ENCODE measurements at regions not wholly inside any gene's neighbourhood (a gene's known extent, or its start where the extent isn't known, plus 50 kb on each side); places are given as distances from the start of the nearest gene placed in this dataset.

GRCh38 chr3:6526861-6527260, 334.1 kb upstream of the GRM7 start:
- ATAC-seq (no peak), DNase-seq (no peak)
- Histone ChIP-seq H3K36me3 (no peaks in the 10 kb centered on the region), H3K27ac (no peak overlapping the region), H3K4me3 (no peak overlapping the region), H3K27me3 (ENCODE audit: low read depth) (no peaks in the 10 kb centered on the region), H3K9me3 (no peaks in the 10 kb centered on the region), H3K4me1 (no peaks in the 10 kb centered on the region)
- intact Hi-C loops (cut with DNase I), result no loop called here
- TF ChIP-seq CTCF (IDR thresholded peaks at IDR 0.05), result no peak

GRCh38 chr3:6528951-6529350, 332.0 kb upstream of the GRM7 start:
- ATAC-seq (no peak), DNase-seq (no peak)
- no peak overlapping the region for H3K4me3 ChIP-seq
- intact Hi-C loops (cut with DNase I), result no loop called here
- no peak for TF ChIP-seq CTCF (IDR thresholded peaks at IDR 0.05)
- no peaks in the 10 kb centered on the region for H3K4me1 ChIP-seq
- no peak overlapping the region for H3K27ac ChIP-seq
- H3K27me3 ChIP-seq (ENCODE audit: low read depth), result no peaks in the 10 kb centered on the region
- no peaks in the 10 kb centered on the region for H3K9me3 ChIP-seq
- no peaks in the 10 kb centered on the region for H3K36me3 ChIP-seq

GRCh38 chr3:6531153-6531552, 329.8 kb upstream of the GRM7 start:
- ATAC-seq (no peak), DNase-seq (no peak)
- no peak overlapping the region for H3K4me3 ChIP-seq
- no peaks in the 10 kb centered on the region for H3K4me1 ChIP-seq
- H3K27me3 ChIP-seq (ENCODE audit: low read depth), result no peaks in the 10 kb centered on the region
- no peaks in the 10 kb centered on the region for H3K9me3 ChIP-seq
- no peak overlapping the region for H3K27ac ChIP-seq
- no peak for TF ChIP-seq CTCF (IDR thresholded peaks at IDR 0.05)
- no peaks in the 10 kb centered on the region for H3K36me3 ChIP-seq
- intact Hi-C loops (cut with DNase I), result no loop called here

GRCh38 chr3:6532101-6532500, 328.8 kb upstream of the GRM7 start:
- no peak overlapping the region for H3K27ac ChIP-seq
- H3K4me1 ChIP-seq, result no peaks in the 10 kb centered on the region
- no peaks in the 10 kb centered on the region for H3K9me3 ChIP-seq
- no peaks in the 10 kb centered on the region for H3K36me3 ChIP-seq
- no peak for TF ChIP-seq CTCF (IDR thresholded peaks at IDR 0.05)
- no peak overlapping the region for H3K4me3 ChIP-seq
- intact Hi-C loops (cut with DNase I), result no loop called here
- H3K27me3 ChIP-seq (ENCODE audit: low read depth), result no peaks in the 10 kb centered on the region
- DNase-seq, result no peak
- no peak for ATAC-seq

GRCh38 chr3:6540981-6541380, 319.9 kb upstream of the GRM7 start:
- ATAC-seq (no peak), DNase-seq (no peak)
- Histone ChIP-seq H3K36me3 (no peaks in the 10 kb centered on the region), H3K9me3 (no peaks in the 10 kb centered on the region), H3K27ac (no peak overlapping the region), H3K4me1 (no peaks in the 10 kb centered on the region), H3K27me3 (ENCODE audit: low read depth) (no peaks in the 10 kb centered on the region), H3K4me3 (no peak overlapping the region)
- no peak for TF ChIP-seq CTCF (IDR thresholded peaks at IDR 0.05)
- intact Hi-C loops (cut with DNase I), result no loop called here

GRCh38 chr3:6542795-6543194, 318.1 kb upstream of the GRM7 start:
- TF ChIP-seq CTCF (IDR thresholded peaks at IDR 0.05), result no peak
- ATAC-seq (no peak), DNase-seq (no peak)
- no peaks in the 10 kb centered on the region for H3K36me3 ChIP-seq
- no peak overlapping the region for H3K4me3 ChIP-seq
- H3K9me3 ChIP-seq, result no peaks in the 10 kb centered on the region
- no peaks in the 10 kb centered on the region for H3K4me1 ChIP-seq
- H3K27me3 ChIP-seq (ENCODE audit: low read depth), result no peaks in the 10 kb centered on the region
- H3K27ac ChIP-seq, result no peak overlapping the region
- intact Hi-C loops (cut with DNase I), result no loop called here
